Body of pancreas (tissue), 4 donors: ENCODE measurements at regions not wholly inside any gene's neighbourhood (a gene's known extent, or its start where the extent isn't known, plus 50 kb on each side); places are given as distances from the start of the nearest gene placed in this dataset.

ENCODE experiments used
- ATAC-seq: fragments of 150-250 bp; one replicate; pipeline ENCODE4 v1.9.1; 2016
- DNase-seq, 4 donors: peaks; one replicate each; pipeline ENCODE4 v3.0.0-alpha.2; 2019
- H3K27ac ChIP-seq, 4 donors: fragments of 200-600 bp; sonication (generic); 1 replicate in 3 of 4; 2 replicates in 1 of 4; pipeline versions ENCODE4 v1.5.1 to v1.6.1; 2016 to 2019; ENCODE audit warnings: mild to moderate bottlenecking in 1 of 4, mixed read lengths in 1 of 4, moderate library complexity in 1 of 4
- H3K27me3 ChIP-seq, 2 donors: fragments of 200-600 bp; sonication (generic); one replicate each; pipeline ENCODE4 v1.6.0; 2016; ENCODE audit warnings: mild to moderate bottlenecking in 1 of 2
- H3K36me3 ChIP-seq, 2 donors: fragments of 200-600 bp; sonication (generic); replicated peaks in 1 of 2; 2 replicates each; pipeline ENCODE4 v1.5.1; 2016; ENCODE audit warnings: low read depth in 2 of 2; ENCODE audit not compliant: insufficient read depth in 1 of 2
- H3K4me1 ChIP-seq: fragments of 200-600 bp; sonication (generic); one replicate; pipeline ENCODE4 v1.6.0; 2016
- H3K4me3 ChIP-seq, 2 donors: fragments of 200-600 bp; sonication (generic); 1 replicate in 1 of 2; 2 replicates in 1 of 2; pipeline ENCODE4 v1.5.1; 2016 to 2019
- H3K9me3 ChIP-seq, 3 donors: fragments of 200-600 bp; sonication (generic); 1 replicate in 2 of 3; 2 replicates in 1 of 3; pipeline ENCODE4 v1.5.1; 2016
- POLR2A ChIP-seq, 3 donors: fragments of 450-650 bp; IDR thresholded peaks; one replicate each; pipeline ENCODE4 v1.6.1; 2016; ENCODE audit warnings: antibody characterized with exemption in 3 of 3, mild to moderate bottlenecking in 2 of 3
- WGBS, 2 donors: methylation state at CpG; one replicate each; pipeline ENCODE4 v1.1.5; 2017; 5-methylcytosine and 5-hydroxymethylcytosine counted together
- intact Hi-C: fragments of 100-400 bp; cut with DNase I; formaldehyde crosslinking; loops from one replicate; pipeline ENCODE4 v1.15.1; 2023
- TF ChIP-seq, protein P1 (sequence below), 7 experiments: fragments of 450-650 bp in 4 of 7; fragments of 200-600 bp in 3 of 7; sonication (generic) in 3 of 7; IDR thresholded peaks; one replicate each; pipeline ENCODE4 v1.5.1; 2016 to 2019; ENCODE audit warnings: antibody characterized with exemption in 7 of 7

DNA sequence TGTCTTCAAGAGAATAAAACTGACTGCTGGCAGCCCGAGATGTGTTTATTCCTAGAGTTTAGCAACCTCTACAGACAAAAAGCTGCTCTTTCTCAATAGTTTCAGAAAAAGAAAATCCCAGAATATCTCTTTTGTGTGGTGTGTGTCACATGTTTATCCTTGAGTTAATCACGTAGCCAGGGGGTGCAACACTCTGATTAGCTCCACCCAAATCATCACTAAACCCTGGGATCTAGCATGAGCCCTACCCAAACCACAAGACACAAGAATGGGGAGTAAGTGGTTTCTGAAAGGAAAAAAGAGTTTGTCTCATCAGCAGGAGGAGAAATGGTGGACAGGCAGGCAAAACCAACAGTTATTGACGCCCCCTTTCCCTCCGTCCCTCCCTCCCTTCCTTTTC is 78.5 kb upstream of the AGBL1 start:
- Histone ChIP-seq H3K4me1 (no peaks in the 10 kb centered on the region), H3K27me3 (no peaks in the 10 kb centered on the region), H3K27ac (no peak overlapping the region), H3K9me3 (no peaks in the 10 kb centered on the region), H3K36me3 (no peaks in the 10 kb centered on the region), H3K4me3 (no peak overlapping the region)
- ATAC-seq (no peak), DNase-seq (no peak)
- intact Hi-C loops: no loop called here
- 43 to 47% methylated on average over 4 of the region's 4 CpGs for WGBS, 2 donors
- TF ChIP-seq POLR2A (IDR thresholded peaks at IDR 0.05): no peak
- TF ChIP-seq, protein P1, sequence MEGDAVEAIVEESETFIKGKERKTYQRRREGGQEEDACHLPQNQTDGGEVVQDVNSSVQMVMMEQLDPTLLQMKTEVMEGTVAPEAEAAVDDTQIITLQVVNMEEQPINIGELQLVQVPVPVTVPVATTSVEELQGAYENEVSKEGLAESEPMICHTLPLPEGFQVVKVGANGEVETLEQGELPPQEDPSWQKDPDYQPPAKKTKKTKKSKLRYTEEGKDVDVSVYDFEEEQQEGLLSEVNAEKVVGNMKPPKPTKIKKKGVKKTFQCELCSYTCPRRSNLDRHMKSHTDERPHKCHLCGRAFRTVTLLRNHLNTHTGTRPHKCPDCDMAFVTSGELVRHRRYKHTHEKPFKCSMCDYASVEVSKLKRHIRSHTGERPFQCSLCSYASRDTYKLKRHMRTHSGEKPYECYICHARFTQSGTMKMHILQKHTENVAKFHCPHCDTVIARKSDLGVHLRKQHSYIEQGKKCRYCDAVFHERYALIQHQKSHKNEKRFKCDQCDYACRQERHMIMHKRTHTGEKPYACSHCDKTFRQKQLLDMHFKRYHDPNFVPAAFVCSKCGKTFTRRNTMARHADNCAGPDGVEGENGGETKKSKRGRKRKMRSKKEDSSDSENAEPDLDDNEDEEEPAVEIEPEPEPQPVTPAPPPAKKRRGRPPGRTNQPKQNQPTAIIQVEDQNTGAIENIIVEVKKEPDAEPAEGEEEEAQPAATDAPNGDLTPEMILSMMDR (IDR thresholded peaks at IDR 0.05): no peak

- Histone ChIP-seq H3K36me3 (no peaks in the 10 kb centered on the region), H3K27ac (no peak overlapping the region), H3K4me3 (no peak overlapping the region), H3K9me3 (no peaks in the 10 kb centered on the region), H3K4me1 (no peaks in the 10 kb centered on the region), H3K27me3 (no peaks in the 10 kb centered on the region)
- intact Hi-C loops: no loop called here
- ATAC-seq: no peak
- TF ChIP-seq, protein P1 (IDR thresholded peaks at IDR 0.05): no peak
- TF ChIP-seq POLR2A (IDR thresholded peaks at IDR 0.05): no peak
- DNase-seq: no peak
Observed at GRCh38 chr15:86002444-86002843, 77.2 kb upstream of the AGBL1 start.

GRCh38 chr15:86004061-86004460 is 75.6 kb upstream of the AGBL1 start:
- no peak overlapping the region for H3K27ac ChIP-seq
- H3K9me3 ChIP-seq: no peaks in the 10 kb centered on the region
- no peaks in the 10 kb centered on the region for H3K4me1 ChIP-seq
- intact Hi-C loops: no loop called here
- 64 to 69% methylated on average over 4 of the region's 4 CpGs for WGBS, 2 donors
- TF ChIP-seq, protein P1 (IDR thresholded peaks at IDR 0.05): no peak
- no peak for TF ChIP-seq POLR2A (IDR thresholded peaks at IDR 0.05)
- DNase-seq (no peak), ATAC-seq (no peak)
- H3K4me3 ChIP-seq: no peak overlapping the region
- H3K27me3 ChIP-seq: no peaks in the 10 kb centered on the region
- no peaks in the 10 kb centered on the region for H3K36me3 ChIP-seq

DNA sequence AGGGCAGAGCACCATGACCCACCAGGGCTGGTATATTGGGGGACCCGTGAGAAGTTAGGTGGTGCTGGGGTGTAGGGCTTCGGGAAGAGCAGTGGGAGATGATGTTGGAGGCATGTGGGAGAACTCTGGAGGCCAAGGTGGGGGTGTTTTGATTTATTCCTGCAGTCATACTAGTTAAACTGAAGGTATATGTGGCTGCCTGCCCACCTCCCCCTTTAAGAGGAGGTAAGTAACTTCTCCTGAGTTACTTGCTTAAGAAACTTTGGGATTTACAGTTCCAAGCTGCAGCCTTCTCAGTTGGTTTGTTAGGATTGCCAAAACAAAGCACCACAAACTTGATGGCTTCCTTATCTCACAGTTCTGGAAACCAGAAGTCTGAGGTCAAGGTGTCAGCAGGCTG is 73.1 kb upstream of the AGBL1 start:
- TF ChIP-seq, protein P1 (IDR thresholded peaks at IDR 0.05): no peak
- no peaks in the 10 kb centered on the region for H3K9me3 ChIP-seq
- WGBS, 2 donors: 59 to 62% methylated on average over 2 of the region's 2 CpGs
- intact Hi-C loops: no loop called here
- no peak overlapping the region for H3K27ac ChIP-seq
- H3K36me3 ChIP-seq: no peaks in the 10 kb centered on the region
- H3K4me3 ChIP-seq: no peak overlapping the region
- ATAC-seq: no peak
- H3K27me3 ChIP-seq: no peaks in the 10 kb centered on the region
- DNase-seq: no peak
- no peaks in the 10 kb centered on the region for H3K4me1 ChIP-seq

DNA sequence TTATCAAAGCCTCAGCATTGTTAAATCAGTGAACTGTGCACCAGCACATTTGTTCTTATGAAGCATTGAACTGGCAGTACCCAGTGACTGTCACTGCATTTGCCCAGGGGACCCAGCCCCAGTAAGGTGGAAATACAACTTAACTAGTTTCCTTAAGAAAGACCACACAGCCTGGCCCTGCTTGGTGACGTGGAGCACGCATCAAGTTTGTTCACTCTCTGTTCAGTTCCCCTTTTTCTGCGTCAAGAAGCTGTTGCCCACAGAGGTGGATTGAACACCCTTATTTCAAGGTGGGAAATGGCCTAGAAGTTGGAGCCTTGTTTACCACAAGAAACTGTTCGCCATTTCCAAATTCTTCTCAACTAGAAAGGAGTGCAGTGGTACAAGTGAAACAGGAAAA is 69.9 kb upstream of the AGBL1 start:
- WGBS, 2 donors: 52 to 59% methylated on average over 4 of the region's 4 CpGs
- ATAC-seq (no peak), DNase-seq (no peak)
- Histone ChIP-seq H3K36me3 (no peaks in the 10 kb centered on the region), H3K4me3 (no peak overlapping the region), H3K27me3 (no peaks in the 10 kb centered on the region), H3K27ac (no peak overlapping the region), H3K4me1 (no peaks in the 10 kb centered on the region), H3K9me3 (no peaks in the 10 kb centered on the region)
- TF ChIP-seq, protein P1 (IDR thresholded peaks at IDR 0.05): no peak
- TF ChIP-seq POLR2A (IDR thresholded peaks at IDR 0.05): no peak
- intact Hi-C loops: no loop called here
